GM12874 (cell line): ENCODE measurements at regions not wholly inside any gene's neighbourhood (a gene's known extent, or its start where the extent isn't known, plus 50 kb on each side); places are given as distances from the start of the nearest gene placed in this dataset.

Source experiments
- CTCF ChIP-seq: IDR thresholded peaks from 2 replicates; pipeline ENCODE4 v1.5.1; 2011; ENCODE audit warnings: low read depth, mild to moderate bottlenecking, control low read depth, low read length, moderate library complexity; ENCODE audit not compliant: insufficient read depth

GRCh38 chr2:221245045-221245444 lies 327.1 kb downstream of the EPHA4 start:
- TF ChIP-seq CTCF: no peak

- TF ChIP-seq CTCF: no peak
These were observed 326.3 kb downstream of the EPHA4 start for GRCh38 chr2:221245772-221246171.

- no peak for TF ChIP-seq CTCF
These were observed 317.8 kb downstream of the EPHA4 start for GRCh38 chr2:221254299-221254698.

- no peak for TF ChIP-seq CTCF
These were observed 316.2 kb downstream of the EPHA4 start for GRCh38 chr2:221255862-221256261.

GRCh38 chr2:221258464-221258863 lies 313.6 kb downstream of the EPHA4 start:
- TF ChIP-seq CTCF: no peak

- TF ChIP-seq CTCF: no peak
These were observed 309.5 kb downstream of the EPHA4 start for GRCh38 chr2:221262651-221263050.

GRCh38 chr2:221263573-221263972 lies 308.5 kb downstream of the EPHA4 start:
- TF ChIP-seq CTCF: no peak

- TF ChIP-seq CTCF: no peak
These were observed 307.8 kb downstream of the EPHA4 start for GRCh38 chr2:221264318-221264717.
